HG02884 (cell line): ENCODE measurements at regions not wholly inside any gene's neighbourhood (a gene's known extent, or its start where the extent isn't known, plus 50 kb on each side); places are given as distances from the start of the nearest gene placed in this dataset.

ENCODE experiments used
- ATAC-seq: cut with Tn5 transposase; IDR thresholded peaks from one replicate; pipeline ENCODE4 v1.9.1; 2021; ENCODE audit warnings: mild to moderate bottlenecking, moderate library complexity; ENCODE audit not compliant: unreplicated experiment

DNA sequence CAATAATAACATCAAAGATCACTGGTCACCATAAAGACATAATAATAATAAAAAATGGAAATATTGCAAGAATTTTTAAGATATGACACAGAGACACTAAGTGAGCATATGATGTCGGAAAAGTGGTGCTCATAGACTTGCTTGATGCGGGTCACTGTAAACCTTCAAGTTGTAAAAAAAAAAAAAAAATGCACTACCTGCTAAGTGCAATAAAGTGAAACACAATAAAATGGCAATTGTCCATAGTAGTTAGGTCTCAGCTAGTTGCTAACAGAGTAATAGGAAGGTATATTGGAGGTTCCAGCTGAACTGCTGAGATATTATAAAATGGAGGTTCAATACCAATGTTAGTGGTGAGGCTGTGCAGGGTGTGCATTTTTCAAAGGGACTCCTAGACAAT lies 146.6 kb upstream of the MRPS22 start:
- no peak for ATAC-seq

DNA sequence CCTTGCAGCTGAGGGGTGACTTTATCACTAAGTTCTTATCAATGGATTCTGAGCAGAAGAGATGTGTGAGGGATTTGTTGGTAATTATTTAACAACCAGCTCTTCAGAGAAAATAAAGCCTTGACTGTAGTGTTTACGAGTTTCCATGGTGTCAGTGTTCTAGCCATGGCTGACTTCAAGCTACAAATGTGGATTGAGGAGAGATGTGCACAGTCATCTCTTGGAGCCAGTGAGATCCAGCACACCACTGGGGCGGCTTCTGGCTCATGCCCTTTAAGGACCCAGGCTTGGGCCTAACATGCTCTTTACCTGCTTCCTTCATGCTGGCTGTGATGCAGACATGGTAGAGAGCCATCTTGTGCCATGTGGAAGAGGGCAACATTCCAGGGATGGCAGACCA lies 145.6 kb upstream of the MRPS22 start:
- no peak for ATAC-seq

DNA sequence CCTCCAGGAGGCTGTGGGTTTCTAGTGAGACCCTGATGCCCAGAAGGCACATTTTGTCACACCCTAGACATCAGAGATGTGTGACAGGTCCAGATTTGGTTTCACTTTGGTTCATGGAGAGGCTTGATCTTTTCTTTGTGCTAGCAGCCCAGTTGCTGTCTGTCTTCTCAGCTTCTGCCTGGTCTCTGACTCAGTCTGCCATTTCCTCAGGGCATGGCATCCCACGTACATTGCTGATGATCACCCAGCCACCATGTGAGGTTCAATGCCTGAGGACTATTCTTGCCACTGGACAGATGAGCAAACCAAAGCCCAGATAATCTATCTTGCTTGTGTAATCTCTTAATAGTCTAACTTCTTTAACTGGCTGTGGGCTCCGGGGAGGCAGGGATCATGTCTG lies 144.9 kb upstream of the MRPS22 start:
- no peak for ATAC-seq

DNA sequence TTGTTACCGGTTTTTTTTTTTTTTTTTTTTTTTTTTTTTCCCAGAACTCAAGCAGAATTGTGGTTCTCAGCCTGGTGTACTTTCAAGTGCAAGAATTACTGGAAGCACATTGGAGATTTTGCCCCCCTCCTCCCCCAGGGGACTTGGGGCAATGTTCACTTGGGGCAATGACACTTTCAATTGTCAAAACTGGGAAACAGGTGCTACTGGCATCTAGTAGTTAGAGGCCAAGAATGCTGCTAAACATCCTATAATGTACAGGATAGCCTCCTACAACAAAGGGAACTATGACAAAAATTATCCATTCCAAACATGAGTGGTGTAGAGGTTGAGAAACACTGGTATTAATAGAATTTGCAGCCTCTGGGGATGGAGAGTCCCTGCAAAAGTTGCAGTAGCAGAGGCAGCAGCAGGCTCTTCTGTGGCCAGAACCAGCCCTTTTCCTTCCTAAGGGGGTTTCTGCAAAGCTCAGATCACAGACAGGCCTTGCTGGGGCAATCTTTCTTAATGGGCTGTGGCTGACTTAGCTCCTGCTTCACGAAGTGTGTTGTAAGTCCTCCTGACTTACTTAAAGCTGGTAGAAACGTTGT lies 144.3 kb upstream of the MRPS22 start:
- ATAC-seq = no peak

DNA sequence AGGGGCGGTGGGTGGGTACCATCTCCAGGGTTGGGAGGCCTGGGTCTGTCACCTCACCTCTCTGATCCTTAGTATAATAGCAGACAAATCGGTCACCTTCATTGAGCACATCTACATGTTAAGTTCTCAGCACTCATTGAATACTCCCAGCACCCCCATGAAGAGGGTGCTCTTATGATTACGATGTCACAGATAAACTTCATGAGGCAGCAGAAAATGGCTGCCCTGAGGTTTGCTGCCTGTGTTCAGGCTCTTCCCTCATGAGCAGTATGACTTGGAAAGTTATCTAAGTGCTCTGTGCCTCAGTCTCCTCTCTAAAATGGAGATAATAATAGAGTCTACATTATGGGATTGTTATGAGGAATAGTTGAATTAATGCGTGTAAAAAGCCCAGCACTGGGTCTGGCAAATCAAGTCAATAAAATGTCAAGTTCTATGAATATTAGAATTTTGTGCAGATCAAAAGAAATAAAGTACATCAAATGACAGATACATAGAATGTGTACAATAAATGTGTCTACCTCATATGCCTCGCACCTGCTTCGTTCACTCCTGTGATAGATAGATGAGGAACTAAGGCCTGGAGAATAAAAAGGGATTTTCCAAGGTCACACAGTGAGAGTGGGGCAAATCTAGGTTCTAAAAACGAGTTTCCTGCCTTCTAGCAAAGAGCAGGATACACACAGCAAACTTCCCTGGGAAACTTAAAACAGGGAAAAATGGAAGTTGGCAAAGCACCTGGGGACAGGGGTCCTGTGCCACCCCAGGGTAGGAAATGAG lies 142.2 kb upstream of the MRPS22 start:
- ATAC-seq = no peak

DNA sequence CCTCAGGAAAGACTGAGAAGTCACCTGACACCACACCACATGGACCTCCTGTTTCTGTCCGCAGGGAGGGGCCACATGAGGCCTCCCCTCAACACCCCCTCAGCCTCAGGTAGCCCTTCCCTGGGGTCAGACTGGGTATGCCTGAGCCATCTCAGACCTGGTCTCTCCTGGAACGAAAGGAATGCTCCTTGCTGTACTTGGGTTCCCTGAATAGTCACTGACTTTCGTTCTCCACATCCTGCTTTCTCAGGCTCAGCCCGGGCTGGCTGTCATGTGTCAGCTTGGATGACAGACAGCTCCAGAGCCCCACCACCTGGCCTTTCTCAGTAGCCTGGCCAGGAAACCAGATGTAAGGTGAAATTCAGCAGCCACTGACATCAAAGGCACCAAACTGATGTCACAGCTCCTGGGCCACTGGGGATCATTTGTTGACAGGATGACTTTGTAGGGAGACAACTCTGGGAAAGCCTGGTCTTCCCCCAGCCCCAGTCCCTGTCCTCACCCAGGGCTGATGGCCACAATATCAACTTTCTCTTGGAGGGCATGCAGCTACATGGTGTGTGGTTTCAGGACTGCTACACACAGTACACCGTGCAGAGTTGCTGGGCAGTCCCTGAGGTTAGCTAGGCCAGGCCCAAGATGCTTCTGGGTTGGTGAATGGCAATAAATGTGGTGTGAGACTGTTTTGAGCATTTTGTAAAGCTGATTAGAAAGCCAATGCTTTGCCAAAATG lies 141.4 kb upstream of the MRPS22 start:
- no peak for ATAC-seq

DNA sequence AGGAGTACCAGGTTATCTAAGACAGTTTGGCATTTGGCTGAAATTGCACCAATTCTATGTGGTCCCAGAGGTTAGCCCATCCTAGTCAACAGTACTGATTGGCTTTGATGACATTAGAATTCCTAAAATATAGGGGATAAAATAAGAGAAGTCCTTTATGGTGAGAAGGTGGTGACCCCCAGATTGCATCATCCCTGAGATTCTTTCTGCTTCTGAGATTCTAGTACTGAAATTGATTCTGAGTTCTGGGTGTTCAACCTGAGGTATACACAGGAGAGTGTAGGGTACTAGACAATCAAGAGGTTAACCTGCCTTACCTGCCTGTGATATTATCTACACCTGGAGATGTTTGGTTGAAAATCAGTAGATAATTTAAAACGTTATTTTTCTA lies 140.9 kb upstream of the MRPS22 start:
- ATAC-seq = no peak

DNA sequence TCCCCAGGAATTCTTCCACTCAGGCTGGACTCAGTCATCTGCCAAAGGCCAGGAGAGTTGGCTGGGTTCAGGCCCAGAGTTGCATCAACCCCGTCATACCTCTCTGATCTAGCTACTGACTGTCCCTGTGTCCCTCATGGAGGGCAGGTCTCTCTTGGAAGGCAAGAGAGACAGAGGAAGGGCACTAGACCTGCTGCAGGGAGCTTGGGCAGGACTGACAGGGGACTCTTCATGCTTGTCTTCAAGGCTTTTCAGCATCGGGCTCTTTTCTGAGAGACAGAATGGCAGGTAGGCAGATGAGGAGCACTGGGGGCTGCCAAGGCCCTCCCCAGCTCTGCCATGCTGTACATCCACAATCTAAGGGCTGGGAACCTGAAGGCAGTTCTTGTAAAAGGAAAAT lies 140.1 kb upstream of the MRPS22 start:
- no peak for ATAC-seq

DNA sequence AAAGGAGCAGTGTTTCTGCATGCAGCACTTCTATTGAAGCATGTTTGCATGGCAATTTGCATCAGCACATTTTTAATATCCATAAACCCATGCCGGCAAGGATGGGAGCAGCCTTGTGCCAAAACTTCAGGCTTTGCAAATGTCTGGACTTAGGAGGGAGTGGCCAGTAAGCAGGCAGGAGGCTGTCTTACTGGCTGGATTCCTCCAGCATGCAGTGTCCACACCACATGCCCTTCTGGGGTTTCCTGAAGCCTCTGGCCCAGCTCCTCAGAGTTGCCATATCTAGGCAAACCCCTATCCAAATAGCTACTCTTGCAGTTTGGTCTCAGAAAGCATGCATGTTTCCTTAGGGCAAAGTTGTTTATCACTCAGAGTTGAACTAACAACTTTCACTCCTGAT lies 139.1 kb upstream of the MRPS22 start:
- no peak for ATAC-seq

DNA sequence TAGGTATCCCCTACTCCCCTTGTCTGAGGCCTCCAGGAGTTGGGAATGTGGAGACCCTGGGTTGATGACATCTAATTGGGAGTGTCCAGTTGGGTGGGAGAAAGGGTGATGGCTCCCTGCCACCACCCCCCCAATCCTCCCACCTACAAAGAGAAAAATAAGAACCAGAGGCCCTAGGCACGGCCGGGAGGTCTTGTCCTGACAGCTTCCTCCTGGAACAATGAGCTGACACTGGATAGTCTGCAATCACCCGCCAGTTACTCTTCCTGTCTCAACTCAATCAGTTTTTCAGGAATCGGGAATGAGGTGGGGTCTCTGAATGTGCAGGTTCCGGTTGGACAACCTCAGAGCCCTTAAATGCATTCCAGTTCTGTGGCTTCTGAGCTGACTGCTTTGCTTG lies 129.9 kb upstream of the MRPS22 start:
- no peak for ATAC-seq

DNA sequence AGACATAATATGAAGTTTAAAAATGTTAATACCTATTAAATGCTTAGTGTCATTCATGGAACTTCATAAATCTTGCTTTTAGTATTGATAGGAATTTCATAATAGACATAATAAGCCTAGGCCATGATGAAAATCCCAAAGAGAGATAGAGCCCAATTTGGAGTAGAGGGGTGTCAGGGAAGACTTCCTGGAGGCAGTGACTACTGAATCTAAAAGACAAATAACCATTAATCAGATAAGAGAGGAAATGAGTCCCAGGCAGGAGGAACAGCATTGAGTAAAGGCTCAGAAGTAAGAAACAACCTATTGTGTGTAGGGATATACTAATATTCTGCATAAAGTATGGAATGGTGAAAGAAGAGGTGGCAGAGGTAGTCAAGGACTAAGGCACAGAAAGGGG lies 126.9 kb upstream of the MRPS22 start:
- no peak for ATAC-seq

DNA sequence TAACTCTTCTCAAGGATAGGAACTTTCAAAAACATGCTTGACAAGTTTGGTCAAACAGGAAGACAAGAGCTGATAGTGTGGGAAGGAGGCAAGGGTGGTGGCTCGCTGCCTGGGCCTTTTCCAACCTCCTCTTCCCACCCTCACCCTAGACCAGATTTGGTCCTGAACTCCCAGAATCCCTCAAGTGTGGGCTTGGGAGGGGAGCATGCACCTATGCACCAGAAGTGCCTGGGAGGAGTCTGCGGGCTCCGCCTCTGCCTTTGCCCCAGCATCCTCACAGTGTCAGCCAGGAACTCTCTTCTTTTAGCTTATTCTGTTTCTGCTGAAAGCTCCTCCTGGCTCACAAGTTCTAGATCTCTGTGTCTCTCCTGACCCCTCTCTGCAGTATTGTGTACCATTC lies 126.2 kb upstream of the MRPS22 start:
- ATAC-seq = no peak

DNA sequence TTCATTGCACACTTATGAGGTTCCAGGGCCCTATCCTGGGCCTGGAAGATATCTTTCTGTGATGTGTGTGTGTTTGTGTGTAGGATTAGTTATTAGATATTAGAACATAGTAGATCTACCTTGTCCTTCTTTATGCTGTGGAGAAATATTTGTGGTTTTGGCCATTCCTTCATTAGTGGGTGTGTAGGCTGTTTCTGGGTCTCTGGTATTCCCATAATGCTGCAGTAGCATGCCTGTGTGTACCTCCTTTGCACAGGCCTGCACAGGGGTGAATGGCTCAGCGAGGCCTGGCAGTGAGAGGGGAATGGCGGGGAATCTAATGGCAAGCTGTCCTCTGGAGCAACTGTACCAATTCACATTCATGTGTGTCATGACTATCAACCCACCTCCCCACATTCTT lies 125.8 kb upstream of the MRPS22 start:
- no peak for ATAC-seq

DNA sequence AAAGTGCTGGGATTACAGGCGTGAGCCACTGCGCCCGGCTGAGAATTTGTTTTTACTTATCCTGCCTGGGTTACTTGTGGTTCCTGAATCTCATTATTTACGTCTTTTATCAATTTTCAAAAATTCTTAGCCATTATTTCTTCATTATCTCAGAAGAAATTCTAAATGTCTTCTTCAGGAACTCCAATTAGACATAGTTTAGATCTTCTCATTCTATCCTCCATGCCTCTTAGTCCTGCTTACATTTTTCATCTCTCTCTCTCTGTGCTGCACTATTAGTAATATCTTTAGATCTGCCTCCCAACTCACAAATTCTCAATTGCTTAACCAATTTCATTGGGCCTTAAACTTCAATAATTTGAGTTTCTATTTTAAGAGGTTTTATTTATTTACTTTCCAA lies 124.4 kb upstream of the MRPS22 start:
- ATAC-seq = no peak

DNA sequence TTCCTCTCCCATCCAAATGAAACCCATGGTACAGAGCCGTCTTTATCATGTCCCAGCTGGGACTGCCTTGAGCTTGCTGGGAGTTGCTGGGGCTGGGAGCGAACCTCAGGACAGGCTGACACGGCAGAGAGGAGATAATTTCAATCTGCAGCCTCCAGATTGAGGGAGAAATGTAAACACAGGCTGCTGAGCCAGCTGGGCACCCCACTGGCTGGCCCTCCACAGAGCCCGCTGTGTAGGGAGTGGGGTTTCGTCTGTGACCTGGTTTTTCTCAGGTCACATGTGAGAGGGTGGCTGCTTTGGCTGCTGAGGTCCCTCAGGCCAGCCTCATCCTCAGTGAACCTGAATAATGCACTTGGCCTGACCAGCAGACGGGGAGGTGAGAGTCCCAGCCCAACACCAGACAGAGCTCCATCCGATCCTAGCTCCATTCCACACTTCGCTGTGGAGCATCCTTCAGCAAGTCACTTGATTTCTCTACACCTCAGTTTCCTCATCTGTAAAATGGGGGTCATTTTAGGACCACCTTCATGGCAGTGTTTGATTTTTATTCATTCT lies 121.6 kb upstream of the MRPS22 start:
- ATAC-seq = no peak

DNA sequence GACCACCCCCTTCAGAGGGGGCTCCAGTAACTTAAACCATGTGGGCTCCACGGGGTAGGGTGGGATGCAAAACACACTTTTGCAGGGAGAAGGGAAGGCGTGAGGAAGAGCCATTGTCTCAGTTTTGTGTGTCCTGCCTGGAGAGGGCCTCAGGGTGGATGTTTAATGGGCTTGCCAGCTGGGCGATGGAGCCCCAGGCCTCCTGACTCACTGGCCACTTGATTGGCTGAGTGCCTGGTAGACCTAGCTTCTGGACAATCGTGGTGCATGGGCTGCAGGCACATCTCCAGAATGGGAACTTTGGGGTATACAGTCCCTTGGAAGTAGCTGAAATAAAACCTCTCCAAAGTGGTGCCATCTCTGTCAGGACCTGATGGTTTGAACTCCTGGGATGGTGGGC lies 118.3 kb upstream of the MRPS22 start:
- ATAC-seq = no peak

DNA sequence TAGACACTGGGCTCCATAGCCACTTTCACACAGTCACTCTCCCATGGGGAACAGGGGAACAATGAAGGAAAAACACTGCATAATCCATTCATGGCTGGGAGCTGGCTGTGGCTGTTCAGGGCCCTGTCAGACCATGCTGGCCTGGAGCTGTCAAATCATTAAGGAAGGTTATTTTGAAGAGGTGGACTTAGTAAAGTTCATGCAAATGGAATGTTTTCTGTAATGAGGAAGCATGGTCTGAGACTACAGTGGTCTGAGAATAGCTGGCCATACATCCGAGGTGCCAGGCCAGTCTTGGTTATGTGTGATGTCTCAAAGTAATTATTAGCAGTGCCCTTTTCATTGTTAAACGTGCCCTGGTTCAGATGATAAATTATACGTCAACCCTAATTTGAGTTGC lies 117.1 kb upstream of the MRPS22 start:
- ATAC-seq = no peak

DNA sequence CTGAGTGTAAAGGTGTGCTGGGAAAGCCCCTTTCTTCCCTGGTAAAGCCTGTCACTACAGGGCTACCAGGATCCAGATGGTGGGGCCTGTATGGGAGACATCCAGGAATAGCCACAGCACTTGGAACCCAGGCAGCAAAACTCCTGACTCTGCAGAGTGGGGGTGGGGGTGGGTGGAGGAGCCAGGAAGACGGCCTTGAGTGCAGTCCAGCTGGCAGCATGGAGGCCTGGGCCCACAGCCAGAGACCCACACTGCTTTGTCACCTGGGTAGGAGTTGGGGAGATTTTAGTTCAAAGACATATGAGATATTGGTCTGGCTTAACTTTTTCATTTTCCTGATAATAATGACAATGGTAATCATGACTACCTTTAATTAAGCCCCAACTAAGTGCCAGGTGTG lies 116.7 kb upstream of the MRPS22 start:
- no peak for ATAC-seq

DNA sequence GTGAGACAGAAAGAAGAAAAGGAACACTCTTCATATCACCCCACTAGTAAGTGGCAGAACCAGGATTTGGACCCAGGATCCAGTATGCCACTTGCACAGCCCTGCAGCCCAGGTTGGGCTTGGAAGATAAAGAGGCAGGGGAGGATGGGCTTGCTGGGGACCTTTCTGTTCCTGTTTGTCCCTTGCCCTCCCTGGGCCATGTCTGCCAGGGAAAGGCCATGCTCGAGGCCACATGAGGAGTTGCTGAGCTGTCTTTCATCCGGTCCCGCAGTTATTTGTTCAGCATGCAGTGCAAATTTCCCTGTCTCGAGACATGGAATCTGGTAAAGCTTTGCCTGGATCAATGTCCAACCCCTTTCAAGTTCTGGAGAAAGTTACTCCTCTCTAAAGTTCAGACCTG lies 116.0 kb upstream of the MRPS22 start:
- no peak for ATAC-seq

DNA sequence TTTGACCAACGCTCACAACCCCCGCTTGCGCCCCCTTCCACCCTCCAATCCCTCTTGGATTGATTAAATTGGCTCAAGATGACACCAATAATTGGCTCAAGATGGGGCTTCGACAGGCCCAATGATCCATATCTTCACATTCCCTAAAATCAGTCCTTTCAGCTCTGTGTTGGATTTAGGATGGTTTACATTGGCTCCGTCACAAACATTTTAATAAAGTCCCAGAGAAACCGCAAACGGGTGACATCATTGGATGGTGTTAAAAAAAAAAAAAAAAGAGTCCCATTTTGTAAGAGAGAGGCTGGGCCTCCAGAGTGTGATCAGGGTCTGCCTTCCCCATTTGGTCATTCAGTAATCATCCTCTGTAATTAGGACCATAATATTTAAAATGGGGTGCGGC lies 113.4 kb upstream of the MRPS22 start:
- ATAC-seq = no peak

DNA sequence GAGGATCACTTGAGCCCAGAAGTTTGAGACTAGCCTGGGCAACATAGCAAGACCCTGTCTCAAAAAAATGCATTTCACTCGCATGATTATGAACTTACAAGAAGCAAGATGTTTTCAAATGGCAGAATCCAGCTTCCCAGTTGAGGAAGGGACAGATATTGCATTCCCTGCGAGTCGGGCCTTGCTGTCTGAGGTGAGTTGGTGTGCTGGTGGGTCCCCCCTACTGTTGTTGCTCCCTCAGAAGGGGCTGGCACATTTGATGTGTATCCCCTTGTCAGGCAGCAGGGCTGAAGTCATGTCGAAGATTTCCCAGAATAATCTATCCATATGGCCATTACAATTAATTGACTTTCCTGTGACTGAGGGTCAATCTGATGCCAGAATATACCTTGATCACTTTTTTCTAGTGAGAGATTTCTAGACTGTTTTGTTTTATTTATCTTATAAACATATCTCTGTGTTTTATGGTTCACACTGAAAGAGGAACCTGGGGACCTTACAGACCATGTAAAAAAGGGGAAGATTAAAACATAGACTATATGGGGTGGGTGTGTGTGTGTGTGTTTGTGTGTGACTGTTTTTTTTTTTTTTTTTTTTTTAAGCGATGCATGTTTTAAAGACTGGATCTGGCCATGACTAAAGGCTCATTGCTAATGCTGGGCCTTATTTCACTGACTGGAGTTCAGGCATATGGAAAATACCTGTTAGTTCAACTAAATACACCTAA lies 112.1 kb upstream of the MRPS22 start:
- no peak for ATAC-seq
